ENCODE measurements at regions not wholly inside any gene's neighbourhood (a gene's known extent, or its start where the extent isn't known, plus 50 kb on each side); places are given as distances from the start of the nearest gene placed in this dataset.

DNA sequence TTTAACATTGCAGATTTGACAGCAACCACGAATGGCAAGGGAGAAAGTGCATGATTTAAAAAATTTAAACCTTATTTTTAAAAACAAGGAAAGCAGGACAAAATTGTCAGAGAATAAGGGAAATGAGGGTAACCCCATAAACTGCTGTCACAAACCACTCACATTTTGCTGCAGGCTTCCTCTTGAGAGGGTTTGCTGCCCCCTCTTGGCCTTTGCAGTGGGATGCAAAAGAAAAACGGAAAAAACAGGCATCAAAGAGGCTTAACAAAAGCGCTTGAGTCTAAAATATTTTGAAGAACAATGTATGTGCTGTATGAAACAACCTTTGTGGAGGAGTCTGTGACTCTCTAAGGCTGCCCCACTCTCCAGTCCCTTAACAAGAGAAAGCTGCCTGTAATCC, 91.6 kb downstream of the TMX3 start:
- DNase-seq = peak; percentile 54

GRCh38 chr18:68611311-68611710, 103.6 kb downstream of the TMX3 start:
- no peak for DNase-seq

DNA sequence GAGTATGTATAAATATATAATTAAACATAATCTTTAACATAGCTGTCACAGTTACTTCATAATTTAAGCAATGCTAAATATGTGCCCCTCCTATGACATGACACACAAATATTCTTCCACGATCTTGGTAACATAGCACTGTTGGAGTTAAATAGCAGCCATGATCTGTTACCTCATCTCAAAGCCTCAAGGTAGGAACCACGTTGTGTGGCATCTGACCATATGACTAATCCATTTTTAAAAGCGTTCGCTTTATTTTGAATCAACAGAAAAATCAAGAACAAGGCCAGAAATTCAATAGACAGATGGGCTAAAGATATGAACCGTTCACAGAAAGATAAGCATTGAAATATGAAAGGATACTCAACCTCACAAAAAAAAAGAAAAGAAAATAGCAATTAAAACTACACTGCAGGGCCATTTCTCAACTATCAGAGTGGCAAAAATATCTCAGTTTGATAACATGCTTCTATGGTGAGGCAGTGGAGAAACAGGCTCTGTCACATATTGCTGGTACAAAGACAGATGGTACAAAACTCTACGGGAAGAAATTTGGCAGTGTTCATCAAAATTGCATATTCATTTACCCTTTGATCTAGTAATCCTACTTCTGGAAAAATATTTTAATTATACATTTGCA, 105.9 kb downstream of the TMX3 start:
- DNase-seq = no peak

- no peak for DNase-seq
Measured at GRCh38 chr18:68607852-68608251, 107.1 kb downstream of the TMX3 start.

- no peak for DNase-seq
Measured at GRCh38 chr18:68604256-68604655, 110.7 kb downstream of the TMX3 start.

DNA sequence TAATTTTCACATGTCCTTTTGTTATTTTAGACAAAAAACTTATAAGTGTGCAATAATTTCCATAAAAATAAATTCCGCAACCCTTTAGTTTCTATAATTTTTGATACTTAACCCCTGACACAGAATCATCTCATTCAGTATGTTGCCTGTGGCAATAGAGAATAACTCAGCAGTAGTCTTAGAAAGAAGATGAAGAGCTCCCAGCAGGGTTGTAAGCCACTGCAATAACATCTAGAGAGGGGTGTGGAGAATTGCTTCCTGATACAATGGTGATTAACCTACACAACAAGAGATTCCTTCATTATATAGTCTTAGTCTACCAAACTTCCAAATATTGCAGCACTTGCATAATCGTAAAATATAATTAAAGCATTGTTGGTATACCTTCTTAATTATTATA, 118.9 kb downstream of the TMX3 start:
- no peak for DNase-seq

GRCh38 chr18:68588169-68588568, 126.7 kb downstream of the TMX3 start:
- no peak for DNase-seq

DNA sequence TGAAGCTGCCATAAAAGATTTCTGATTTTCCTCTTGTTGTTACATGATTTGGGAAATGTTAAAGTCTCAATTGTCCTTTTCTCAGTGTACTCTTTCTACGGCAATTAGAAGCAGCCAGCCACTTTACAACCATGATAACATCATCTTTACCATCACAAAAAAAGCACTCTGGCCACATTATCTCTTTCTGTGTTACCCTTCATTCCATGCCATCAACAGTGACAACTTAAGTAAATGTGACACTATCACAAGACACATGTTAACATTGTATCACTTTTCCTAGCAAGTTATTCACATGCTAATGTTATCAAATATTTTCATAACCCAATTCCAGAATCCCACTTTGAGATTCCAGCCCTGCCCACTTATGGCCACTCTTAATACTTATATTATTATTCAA, 131.2 kb downstream of the TMX3 start:
- DNase-seq = no peak

DNA sequence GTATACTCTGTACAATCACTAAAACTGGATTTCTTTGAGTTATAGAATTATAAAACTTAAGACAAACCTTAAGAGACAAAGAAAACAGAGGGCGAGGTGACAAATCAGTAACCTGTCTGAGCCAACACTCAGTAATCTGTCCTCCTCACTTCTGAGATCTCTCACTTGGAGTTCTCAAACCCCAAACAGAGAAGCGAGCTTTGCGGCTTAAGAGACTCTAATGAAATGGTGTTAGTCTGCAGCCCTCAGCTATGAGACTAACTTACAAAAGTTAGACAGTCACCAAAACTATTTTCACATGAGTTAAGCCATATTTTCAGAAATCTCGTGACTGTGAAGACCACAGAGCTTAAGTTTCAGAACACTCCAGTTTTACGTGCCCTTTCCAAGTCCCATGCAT, 140.6 kb downstream of the TMX3 start:
- DNase-seq = no peak

GRCh38 chr18:68569936-68570335, 145.0 kb downstream of the TMX3 start:
- no peak for DNase-seq

GRCh38 chr18:68568364-68569155, 146.3 kb downstream of the TMX3 start:
- DNase-seq = no peak

DNA sequence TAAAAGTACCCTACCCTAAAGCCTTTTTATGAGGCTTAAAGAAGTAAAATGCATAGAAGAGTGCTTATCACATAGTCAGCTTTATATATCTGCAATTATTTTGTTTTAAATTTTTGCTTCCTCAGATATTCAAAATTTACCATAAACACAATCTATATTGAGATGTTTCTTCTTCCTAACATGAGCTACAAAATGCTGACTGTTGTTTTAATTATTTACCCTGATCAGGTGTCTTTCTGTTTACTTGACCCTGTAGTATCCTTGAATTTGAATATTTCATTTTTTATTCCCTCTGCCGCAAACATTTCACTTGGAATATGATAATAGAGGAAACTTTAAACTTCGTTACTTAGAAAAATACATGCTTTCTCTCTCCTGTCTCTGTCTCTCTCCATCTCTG, 147.9 kb downstream of the TMX3 start:
- DNase-seq = no peak

DNA sequence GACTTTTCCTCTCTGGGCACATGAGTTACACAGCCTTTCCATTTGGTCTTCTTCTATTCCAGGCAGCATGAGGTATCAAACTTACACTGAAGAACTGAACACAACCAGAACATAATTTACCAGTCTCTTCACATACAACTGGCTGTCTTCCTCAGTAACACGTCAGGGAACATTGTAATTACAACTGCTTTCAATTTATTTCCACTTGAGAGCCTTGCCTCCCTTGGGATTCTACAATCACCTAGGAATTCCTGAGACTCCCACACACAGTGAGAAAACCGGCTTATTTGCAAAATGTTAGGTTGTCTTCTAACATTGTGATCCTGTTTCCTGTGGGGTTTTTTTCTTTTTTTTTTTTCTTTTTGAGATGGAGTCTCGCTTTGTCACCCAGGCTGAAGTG, 149.9 kb downstream of the TMX3 start:
- DNase-seq = no peak

DNA sequence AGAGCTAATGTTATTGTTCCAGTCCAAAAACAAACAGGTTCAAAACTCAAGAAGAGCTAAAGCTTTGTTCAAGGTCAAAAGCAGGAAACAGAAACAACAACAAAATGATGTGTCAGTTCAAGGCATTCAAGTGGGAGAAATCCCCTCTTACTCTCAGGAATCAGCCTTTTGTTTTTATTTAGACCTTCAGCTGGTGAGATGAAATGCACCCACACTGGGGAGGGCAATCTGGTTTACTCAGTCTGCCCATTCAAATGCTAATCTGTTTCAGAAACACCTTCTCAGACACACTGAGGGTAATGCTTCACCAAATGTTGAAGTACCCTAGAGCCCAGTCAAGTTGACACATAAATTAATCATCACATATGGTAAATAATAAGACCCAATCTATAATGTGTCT, 150.6 kb downstream of the TMX3 start:
- no peak for DNase-seq

GRCh38 chr18:68560128-68560527, 154.8 kb downstream of the TMX3 start:
- DNase-seq = no peak

DNA sequence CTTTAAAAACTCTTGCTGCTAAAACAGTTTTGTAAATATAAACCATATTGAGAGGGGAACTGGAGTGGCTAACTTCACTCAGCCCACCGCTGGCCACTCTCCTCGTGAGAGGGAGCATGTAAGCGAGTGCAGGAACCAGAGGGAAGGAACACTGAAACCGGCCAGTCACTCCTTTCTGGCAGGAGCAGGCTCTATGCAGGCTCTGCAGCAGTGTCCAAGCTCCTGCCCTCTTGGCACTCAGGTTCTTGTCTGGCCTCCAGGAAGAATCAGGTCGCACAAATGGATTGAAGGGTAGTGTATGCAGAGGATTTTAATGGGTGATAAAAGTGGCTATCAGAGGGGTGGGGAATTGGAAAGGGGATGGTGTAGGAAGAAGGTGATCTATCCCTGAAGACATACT, 157.7 kb downstream of the TMX3 start:
- DNase-seq = no peak

- DNase-seq = no peak
Measured at GRCh38 chr18:68555879-68556301, 159.0 kb downstream of the TMX3 start.

DNA sequence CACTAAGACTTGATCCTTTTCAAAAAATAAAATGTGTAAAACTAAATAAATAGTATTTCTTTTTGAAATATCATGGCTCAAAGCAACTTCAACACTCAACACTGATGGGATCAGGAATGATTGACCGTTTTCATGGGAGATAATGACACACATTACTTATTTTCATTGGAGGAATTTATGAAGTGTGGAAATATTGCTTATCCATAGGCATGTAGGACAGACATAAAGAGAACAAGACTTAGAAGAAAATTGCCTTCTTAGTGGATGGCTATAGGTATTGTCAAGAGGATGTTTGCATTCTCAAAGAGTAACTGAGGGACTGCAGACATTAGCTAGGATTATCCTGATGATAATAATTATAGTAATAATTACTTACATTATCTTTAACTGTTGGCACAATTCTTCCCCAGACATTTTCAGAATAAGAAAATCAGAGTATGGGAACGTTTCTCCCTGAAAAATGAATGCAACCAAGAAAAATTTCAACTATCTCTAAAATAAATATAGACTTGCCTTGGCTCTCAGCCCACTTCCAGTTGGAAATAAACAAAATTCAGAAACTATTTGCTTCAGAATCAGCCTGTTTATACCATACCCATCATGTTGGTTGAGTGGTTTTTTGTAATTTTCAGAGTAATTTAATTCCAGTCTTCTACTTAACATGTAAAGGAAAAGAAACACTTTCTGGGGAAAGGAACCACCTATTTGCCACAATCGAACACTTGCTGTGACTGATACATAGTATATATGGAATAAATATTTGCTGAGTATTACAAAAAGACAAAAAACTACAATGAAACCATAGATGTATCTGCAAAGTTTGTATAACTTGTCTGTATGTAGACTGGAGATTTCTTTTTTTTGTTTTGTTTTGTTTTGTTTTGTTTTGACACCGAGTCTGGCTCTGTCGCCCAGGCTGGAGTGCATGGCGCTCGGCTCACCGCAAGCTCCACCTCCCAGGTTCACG, 165.7 kb downstream of the TMX3 start:
- DNase-seq = no peak

DNA sequence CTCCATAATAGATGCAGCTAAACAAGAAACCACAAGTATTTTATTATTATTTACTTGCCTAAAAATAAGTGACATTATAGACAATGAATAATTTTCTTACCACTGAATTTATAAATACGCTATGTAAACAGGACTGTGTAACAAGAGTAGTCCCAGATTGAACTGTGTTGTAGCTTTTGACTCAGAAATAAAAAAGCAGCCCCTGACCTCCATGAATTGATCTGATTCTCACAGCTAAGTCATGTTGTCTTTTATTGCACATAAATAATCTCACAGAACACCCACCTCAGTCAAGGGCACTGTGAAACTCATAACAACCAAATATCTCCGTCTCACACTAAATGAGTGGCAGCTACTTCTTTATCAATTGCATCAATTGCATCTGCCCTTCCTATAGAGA, 171.6 kb downstream of the TMX3 start:
- no peak for DNase-seq

- DNase-seq = no peak
Measured at GRCh38 chr18:68542846-68543245, 172.1 kb downstream of the TMX3 start.

GRCh38 chr18:68533641-68534040, 181.3 kb downstream of the TMX3 start:
- no peak for DNase-seq

GRCh38 chr18:68532328-68532885, 182.5 kb downstream of the TMX3 start:
- DNase-seq = no peak

DNA sequence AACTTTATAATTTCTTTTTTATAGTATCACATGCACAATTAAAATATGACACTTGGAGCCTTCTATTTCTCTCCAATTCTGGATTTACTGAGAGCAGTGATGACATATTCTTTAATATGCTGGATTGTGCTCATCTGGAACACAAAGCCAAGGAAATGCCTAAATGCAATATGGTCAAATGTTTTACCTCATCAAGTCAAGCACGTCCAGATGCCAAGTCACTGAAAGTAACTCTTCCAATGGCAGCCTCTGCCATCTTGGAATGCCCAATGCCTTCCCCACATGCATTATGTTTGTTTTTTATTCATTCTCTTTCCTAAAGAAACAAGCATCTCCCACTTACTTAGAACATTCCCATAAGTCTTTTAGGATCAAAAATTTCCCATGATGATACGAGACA, 189.8 kb downstream of the TMX3 start:
- DNase-seq = no peak
